ENCODE measurements at regions not wholly inside any gene's neighbourhood (a gene's known extent, or its start where the extent isn't known, plus 50 kb on each side); places are given as distances from the start of the nearest gene placed in this dataset.

DNA sequence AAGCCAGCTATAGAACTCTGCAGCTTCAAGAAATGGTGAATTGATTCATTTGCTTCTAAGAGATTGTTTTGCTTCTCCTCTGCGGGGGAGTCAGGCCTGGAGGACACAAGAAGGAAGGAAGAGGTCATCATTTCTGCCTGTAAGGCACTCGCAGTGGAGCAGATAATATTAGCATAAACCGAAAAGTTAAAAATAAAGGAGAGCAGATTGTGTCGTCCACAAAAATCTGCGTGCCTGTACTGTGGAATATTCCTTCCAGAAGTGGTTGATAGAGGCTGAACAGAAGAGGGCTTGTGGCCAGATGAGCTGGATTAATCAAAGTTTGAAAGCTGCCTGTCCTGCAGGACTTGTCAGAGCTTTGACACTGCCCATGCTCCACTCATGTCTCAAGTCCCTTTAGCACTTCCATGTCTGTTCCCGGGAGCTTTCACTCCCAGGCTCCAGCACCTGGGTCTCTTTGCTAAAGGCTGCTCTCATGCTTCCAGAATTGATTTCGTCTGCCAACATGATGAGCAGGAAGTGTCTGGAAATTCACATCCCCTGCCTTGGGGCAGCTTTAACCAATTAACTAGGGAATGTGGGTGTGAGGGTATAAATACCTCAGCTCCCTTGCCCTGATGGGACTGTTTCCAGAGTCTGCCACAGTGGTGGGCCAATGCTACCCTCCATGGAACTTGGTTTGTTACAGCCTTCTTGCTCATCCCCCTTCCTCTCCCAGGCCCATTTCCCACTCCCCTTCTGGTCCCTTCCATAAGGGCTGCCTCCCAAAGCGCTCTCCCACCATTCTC lies 65.1 kb upstream of the STX16 start:
- no peak overlapping the region for H3K4me3 ChIP-seq (ENCODE audit: control insufficient read depth in 1 of 2, extremely low read depth in 1 of 2, low read length in 1 of 2)
- H3K27ac Mint-ChIP-seq: no peak overlapping the region
- H3K9me3 ChIP-seq: no peaks in the 10 kb centered on the region
- no peaks in the 10 kb centered on the region for H3K36me3 ChIP-seq (ENCODE audit: control insufficient read depth in 2 of 2, extremely low read depth in 1 of 2, insufficient read depth in 1 of 2, low read length in 1 of 2)
- ChIA-PET CTCF (no interaction called here), POLR2A (interaction anchor here in 1 of 2 donors (0.6 kb wide), 1 partner anchor 168 kb away, joined by 4 read pairs; no protein-coding TSS in a partner anchor)
- H3K4me1 ChIP-seq (ENCODE audit: control insufficient read depth in 1 of 2, extremely low read depth in 1 of 2, insufficient read depth in 2 of 2, low read length in 2 of 2): peaks cover 0 to 2% of the 10 kb centered on the region in 2 experiments
- peaks cover 18 to 21% of the 10 kb centered on the region in 2 donors for H3K27me3 Mint-ChIP-seq
- H3K4me3 Mint-ChIP-seq: no peak overlapping the region
- H3K36me3 Mint-ChIP-seq: no peaks in the 10 kb centered on the region
- H3K4me1 Mint-ChIP-seq: no peaks in the 10 kb centered on the region
- 65% methylated on average over 5 of the region's 8 CpGs for WGBS (ENCODE audit: insufficient coverage)
- peaks cover 0 to 39% of the 10 kb centered on the region in 2 experiments for H3K27me3 ChIP-seq (replicated peaks in 1 of 2; ENCODE audit: control insufficient read depth in 2 of 2, extremely low read depth in 1 of 2, insufficient read depth in 2 of 2, low read length in 1 of 2)
- no peak overlapping the region for H3K27ac ChIP-seq (ENCODE audit: low read length)
- DNase-seq: no peak
- H3K9me3 Mint-ChIP-seq: peaks cover 5 to 8% (median 7%) of the 10 kb centered on the region in 3 donors
- no peak for ATAC-seq (replicated peaks in 1 of 4)

GRCh38 chr20:58584881-58585752 lies 66.0 kb upstream of the STX16 start:
- H3K4me1 Mint-ChIP-seq: no peaks in the 10 kb centered on the region
- H3K4me3 Mint-ChIP-seq: no peak overlapping the region
- no peak overlapping the region for H3K27ac Mint-ChIP-seq
- H3K27me3 Mint-ChIP-seq: peaks cover 18 to 23% of the 10 kb centered on the region in 2 donors
- H3K9me3 Mint-ChIP-seq: peaks cover 5 to 8% (median 7%) of the 10 kb centered on the region in 3 donors
- H3K9me3 ChIP-seq: no peaks in the 10 kb centered on the region
- DNase-seq (no peak), ATAC-seq (replicated peaks in 1 of 4) (no peak)
- H3K27ac ChIP-seq (ENCODE audit: low read length): no peak overlapping the region
- CTCF ChIA-PET: no interaction called here
- POLR2A ChIA-PET: interaction anchor here in 1 of 2 donors (0.6 kb wide), 2 partner anchors 140 to 167 kb away, joined by 4 read pairs; no protein-coding TSS in a partner anchor
- H3K4me1 ChIP-seq (ENCODE audit: control insufficient read depth in 1 of 2, extremely low read depth in 1 of 2, insufficient read depth in 2 of 2, low read length in 2 of 2): no peaks in the 10 kb centered on the region
- H3K4me3 ChIP-seq (ENCODE audit: control insufficient read depth in 1 of 2, extremely low read depth in 1 of 2, low read length in 1 of 2): no peak overlapping the region
- no peaks in the 10 kb centered on the region for H3K36me3 Mint-ChIP-seq
- H3K36me3 ChIP-seq (ENCODE audit: control insufficient read depth in 2 of 2, extremely low read depth in 1 of 2, insufficient read depth in 1 of 2, low read length in 1 of 2): no peaks in the 10 kb centered on the region
- peaks cover 0 to 41% of the 10 kb centered on the region in 2 experiments for H3K27me3 ChIP-seq (replicated peaks in 1 of 2; ENCODE audit: control insufficient read depth in 2 of 2, extremely low read depth in 1 of 2, insufficient read depth in 2 of 2, low read length in 1 of 2)
- WGBS (ENCODE audit: insufficient coverage): 43% methylated on average over 4 of the region's 9 CpGs

DNA sequence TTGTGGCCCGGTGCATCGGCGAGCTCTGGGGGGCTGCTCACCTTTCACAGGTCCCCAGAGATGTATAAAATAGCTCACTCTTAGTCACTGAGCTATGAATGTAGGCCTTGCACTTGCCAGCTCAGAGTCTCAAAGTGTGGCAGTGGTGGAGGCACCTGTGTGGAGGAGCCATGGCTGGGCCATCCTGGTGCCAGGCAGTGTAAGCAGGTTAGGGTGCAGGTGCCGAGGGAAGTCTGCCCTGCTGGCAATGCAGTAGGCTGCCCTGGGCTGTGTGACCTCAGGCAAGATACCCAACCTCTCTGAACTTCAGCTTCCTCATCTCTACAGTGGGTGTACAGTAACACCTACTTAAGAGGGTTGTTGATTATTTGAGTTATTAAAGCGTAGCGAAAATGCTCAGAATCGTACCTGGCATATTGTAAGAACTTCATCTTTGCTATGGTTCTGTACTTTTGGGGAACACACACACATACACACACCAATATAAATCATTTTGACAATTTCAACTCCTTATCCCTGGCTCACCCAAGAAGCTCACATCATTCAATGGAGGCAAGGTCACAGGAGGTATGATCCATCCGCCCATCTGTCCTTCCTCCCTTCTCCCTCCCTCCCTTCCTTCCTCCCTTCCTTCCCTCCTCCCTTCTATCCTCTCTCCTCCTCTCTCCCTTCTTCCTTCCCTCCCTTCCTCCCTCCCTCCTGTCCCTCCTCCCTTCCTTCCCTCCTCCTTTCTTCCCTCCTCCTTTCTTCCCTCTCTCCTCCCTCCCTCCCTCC lies 66.8 kb upstream of the STX16 start:
- H3K9me3 ChIP-seq: no peaks in the 10 kb centered on the region
- no peaks in the 10 kb centered on the region for H3K4me1 Mint-ChIP-seq
- ATAC-seq (replicated peaks in 1 of 4) (no peak), DNase-seq (no peak)
- H3K4me3 ChIP-seq (ENCODE audit: control insufficient read depth in 1 of 2, extremely low read depth in 1 of 2, low read length in 1 of 2): no peak overlapping the region
- H3K36me3 ChIP-seq (ENCODE audit: control insufficient read depth in 2 of 2, extremely low read depth in 1 of 2, insufficient read depth in 1 of 2, low read length in 1 of 2): no peaks in the 10 kb centered on the region
- peaks cover 23 to 26% of the 10 kb centered on the region in 2 donors for H3K27me3 Mint-ChIP-seq
- POLR2A ChIA-PET: no interaction called here
- peaks cover 0 to 41% of the 10 kb centered on the region in 2 experiments for H3K27me3 ChIP-seq (replicated peaks in 1 of 2; ENCODE audit: control insufficient read depth in 2 of 2, extremely low read depth in 1 of 2, insufficient read depth in 2 of 2, low read length in 1 of 2)
- H3K36me3 Mint-ChIP-seq: no peaks in the 10 kb centered on the region
- 72% methylated on average over 3 of the region's 8 CpGs for WGBS (ENCODE audit: insufficient coverage)
- H3K27ac ChIP-seq (ENCODE audit: low read length): no peak overlapping the region
- no peak overlapping the region for H3K4me3 Mint-ChIP-seq
- CTCF ChIA-PET: no interaction called here
- no peaks in the 10 kb centered on the region for H3K4me1 ChIP-seq (ENCODE audit: control insufficient read depth in 1 of 2, extremely low read depth in 1 of 2, insufficient read depth in 2 of 2, low read length in 2 of 2)
- no peak overlapping the region for H3K27ac Mint-ChIP-seq
- peaks cover 5 to 8% (median 7%) of the 10 kb centered on the region in 3 donors for H3K9me3 Mint-ChIP-seq

GRCh38 chr20:58583586-58583985 lies 67.5 kb upstream of the STX16 start:
- no peaks in the 10 kb centered on the region for H3K4me1 ChIP-seq (ENCODE audit: control insufficient read depth in 1 of 2, extremely low read depth in 1 of 2, insufficient read depth in 2 of 2, low read length in 2 of 2)
- Mint-ChIP-seq H3K27ac (no peak overlapping the region), H3K27me3 (peaks cover 21 to 29% of the 10 kb centered on the region in 2 donors), H3K4me3 (no peak overlapping the region), H3K4me1 (no peaks in the 10 kb centered on the region), H3K9me3 (peaks cover 5 to 8% (median 7%) of the 10 kb centered on the region in 3 donors), H3K36me3 (no peaks in the 10 kb centered on the region)
- no peaks in the 10 kb centered on the region for H3K36me3 ChIP-seq (ENCODE audit: control insufficient read depth in 2 of 2, extremely low read depth in 1 of 2, insufficient read depth in 1 of 2, low read length in 1 of 2)
- no peak overlapping the region for H3K4me3 ChIP-seq (ENCODE audit: control insufficient read depth in 1 of 2, extremely low read depth in 1 of 2, low read length in 1 of 2)
- H3K27ac ChIP-seq (ENCODE audit: low read length): no peak overlapping the region
- H3K9me3 ChIP-seq: no peaks in the 10 kb centered on the region
- no peak for DNase-seq
- H3K27me3 ChIP-seq (replicated peaks in 1 of 2; ENCODE audit: control insufficient read depth in 2 of 2, extremely low read depth in 1 of 2, insufficient read depth in 2 of 2, low read length in 1 of 2): peaks cover 0 to 41% of the 10 kb centered on the region in 2 experiments
- no peak for ATAC-seq (replicated peaks in 1 of 4)
- POLR2A ChIA-PET: no interaction called here
- 55% methylated on average over 7 of the region's 8 CpGs for WGBS (ENCODE audit: insufficient coverage)
- CTCF ChIA-PET: no interaction called here

DNA sequence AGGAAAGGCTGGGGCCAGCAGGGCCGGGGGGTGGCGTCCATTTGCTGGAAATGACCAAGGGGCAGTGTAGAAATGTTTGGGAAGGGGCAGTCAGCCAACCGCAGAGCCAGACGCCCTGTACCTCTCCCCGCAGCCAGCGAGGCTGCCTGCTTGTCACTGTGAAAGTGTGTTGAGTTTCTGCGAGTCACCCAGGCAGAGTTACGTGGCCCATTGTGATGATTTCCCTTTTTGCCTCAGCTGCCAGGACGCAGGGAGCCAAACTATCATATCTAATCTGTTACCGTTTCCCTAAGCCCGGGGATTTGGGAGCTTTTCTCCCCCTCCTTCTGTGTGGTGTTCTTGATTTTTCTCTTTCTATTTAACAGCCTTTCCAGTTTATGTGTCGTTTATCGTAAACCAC lies 67.9 kb upstream of the STX16 start:
- no peaks in the 10 kb centered on the region for H3K36me3 ChIP-seq (ENCODE audit: control insufficient read depth in 2 of 2, extremely low read depth in 1 of 2, insufficient read depth in 1 of 2, low read length in 1 of 2)
- no peaks in the 10 kb centered on the region for H3K4me1 Mint-ChIP-seq
- no peak overlapping the region for H3K4me3 Mint-ChIP-seq
- ATAC-seq (replicated peaks in 1 of 4) (no peak), DNase-seq (no peak)
- POLR2A ChIA-PET: no interaction called here
- peaks cover 5 to 8% (median 7%) of the 10 kb centered on the region in 3 donors for H3K9me3 Mint-ChIP-seq
- CTCF ChIA-PET: no interaction called here
- no peaks in the 10 kb centered on the region for H3K9me3 ChIP-seq
- no peaks in the 10 kb centered on the region for H3K36me3 Mint-ChIP-seq
- no peak overlapping the region for H3K4me3 ChIP-seq (ENCODE audit: control insufficient read depth in 1 of 2, extremely low read depth in 1 of 2, low read length in 1 of 2)
- H3K27me3 ChIP-seq (replicated peaks in 1 of 2; ENCODE audit: control insufficient read depth in 2 of 2, extremely low read depth in 1 of 2, insufficient read depth in 2 of 2, low read length in 1 of 2): peaks cover 0 to 41% of the 10 kb centered on the region in 2 experiments
- H3K4me1 ChIP-seq (ENCODE audit: control insufficient read depth in 1 of 2, extremely low read depth in 1 of 2, insufficient read depth in 2 of 2, low read length in 2 of 2): no peaks in the 10 kb centered on the region
- peaks cover 25 to 29% of the 10 kb centered on the region in 2 donors for H3K27me3 Mint-ChIP-seq
- no peak overlapping the region for H3K27ac Mint-ChIP-seq
- H3K27ac ChIP-seq (ENCODE audit: low read length): no peak overlapping the region
- WGBS (ENCODE audit: insufficient coverage): 53% methylated on average over 7 of the region's 13 CpGs

GRCh38 chr20:58580474-58580835 lies 65.3 kb upstream of the APCDD1L start:
- WGBS (ENCODE audit: insufficient coverage): 85% methylated on average over 7 of the region's 7 CpGs
- no peak overlapping the region for H3K27ac ChIP-seq (ENCODE audit: low read length)
- H3K9me3 Mint-ChIP-seq: peaks cover 5 to 7% (median 5%) of the 10 kb centered on the region in 3 donors
- H3K36me3 ChIP-seq (ENCODE audit: control insufficient read depth in 2 of 2, extremely low read depth in 1 of 2, insufficient read depth in 1 of 2, low read length in 1 of 2): no peaks in the 10 kb centered on the region
- no peak overlapping the region for H3K4me3 Mint-ChIP-seq
- H3K27me3 ChIP-seq (replicated peaks in 1 of 2; ENCODE audit: control insufficient read depth in 2 of 2, extremely low read depth in 1 of 2, insufficient read depth in 2 of 2, low read length in 1 of 2): peaks cover 0 to 46% of the 10 kb centered on the region in 2 experiments
- POLR2A ChIA-PET: no interaction called here
- no peak overlapping the region for H3K4me3 ChIP-seq (ENCODE audit: control insufficient read depth in 1 of 2, extremely low read depth in 1 of 2, low read length in 1 of 2)
- no peaks in the 10 kb centered on the region for H3K4me1 ChIP-seq (ENCODE audit: control insufficient read depth in 1 of 2, extremely low read depth in 1 of 2, insufficient read depth in 2 of 2, low read length in 2 of 2)
- H3K4me1 Mint-ChIP-seq: peaks cover 0 to 5% (median 0%) of the 10 kb centered on the region in 3 donors
- ATAC-seq (replicated peaks in 1 of 4) (no peak), DNase-seq (no peak)
- no peaks in the 10 kb centered on the region for H3K36me3 Mint-ChIP-seq
- no peak overlapping the region for H3K27ac Mint-ChIP-seq
- H3K9me3 ChIP-seq: no peaks in the 10 kb centered on the region
- peaks cover 29 to 37% of the 10 kb centered on the region in 2 donors for H3K27me3 Mint-ChIP-seq
- CTCF ChIA-PET: no interaction called here

Data from T-cell (primary cell).